Astrocyte (in vitro differentiated cells and primary cell): ENCODE measurements at regions not wholly inside any gene's neighbourhood (a gene's known extent, or its start where the extent isn't known, plus 50 kb on each side); places are given as distances from the start of the nearest gene placed in this dataset.

Experiments
- DNase-seq: peaks from one replicate; pipeline ENCODE4 v3.0.0-alpha.2; 2010; ENCODE audit warnings: low read depth
- FAIRE-seq: peaks from 2 replicates; lab custom pipeline; 2011; peaks lifted over from hg19 to GRCh38; lab: Jason Lieb, UNC
- H2AFZ ChIP-seq: 2 replicates; pipeline ENCODE4 v1.6.0; 2012; ENCODE audit warnings: low read depth, low read length, inconsistent platforms
- H3K27ac ChIP-seq: 2 replicates; pipeline ENCODE4 v1.5.1; 2011; ENCODE audit warnings: low read depth, low read length, inconsistent platforms
- H3K27me3 ChIP-seq: 2 replicates; pipeline ENCODE4 v1.6.0; 2011; ENCODE audit warnings: low read length, inconsistent platforms; ENCODE audit not compliant: insufficient read depth
- H3K36me3 ChIP-seq: 2 replicates; pipeline ENCODE4 v1.5.1; 2011; ENCODE audit warnings: low read length, inconsistent platforms; ENCODE audit not compliant: insufficient read depth
- H3K4me1 ChIP-seq: 2 replicates; pipeline ENCODE4 v1.5.1; 2011; ENCODE audit warnings: low read length, inconsistent platforms; ENCODE audit not compliant: insufficient read depth
- H3K4me2 ChIP-seq: 2 replicates; pipeline ENCODE4 v1.6.0; 2012; ENCODE audit warnings: low read length, inconsistent platforms
- H3K4me3 ChIP-seq: 2 replicates; pipeline ENCODE4 v1.5.1; 2011; ENCODE audit warnings: low read depth, mild to moderate bottlenecking, low read length, inconsistent platforms; ENCODE audit not compliant: insufficient read depth
- H3K79me2 ChIP-seq: 2 replicates; pipeline ENCODE4 v1.6.0; 2012; ENCODE audit warnings: mild to moderate bottlenecking, low read length, inconsistent platforms; ENCODE audit not compliant: insufficient read depth
- H3K9ac ChIP-seq: 2 replicates; pipeline ENCODE4 v1.6.0; 2012; ENCODE audit warnings: mild to moderate bottlenecking, low read length, inconsistent platforms
- H3K9me3 ChIP-seq: 2 replicates; pipeline ENCODE4 v1.5.1; 2012; ENCODE audit warnings: low read depth, mild to moderate bottlenecking, low read length, inconsistent platforms; ENCODE audit not compliant: insufficient read depth
- H4K20me1 ChIP-seq: 2 replicates; pipeline ENCODE4 v1.6.0; 2012; ENCODE audit warnings: low read length, inconsistent platforms; ENCODE audit not compliant: insufficient read depth
- H3K27ac Mint-ChIP-seq: one replicate; pipeline ENCODE4 v1.8.0; 2021; ENCODE audit warnings: mild to moderate bottlenecking, mixed read lengths; ENCODE audit not compliant: unreplicated experiment
- H3K27me3 Mint-ChIP-seq: one replicate; pipeline ENCODE4 v1.8.0; 2021; ENCODE audit warnings: low read depth, mixed read lengths; ENCODE audit not compliant: unreplicated experiment
- H3K36me3 Mint-ChIP-seq: one replicate; pipeline ENCODE4 v1.8.0; 2021; ENCODE audit warnings: low read depth, mixed read lengths; ENCODE audit not compliant: unreplicated experiment
- H3K4me1 Mint-ChIP-seq: one replicate; pipeline ENCODE4 v1.8.0; 2021; ENCODE audit warnings: low read depth, mixed read lengths; ENCODE audit not compliant: unreplicated experiment
- H3K4me3 Mint-ChIP-seq: one replicate; pipeline ENCODE4 v1.8.0; 2021; ENCODE audit warnings: mild to moderate bottlenecking, moderate library complexity, mixed read lengths; ENCODE audit not compliant: unreplicated experiment
- H3K9me3 Mint-ChIP-seq: one replicate; pipeline ENCODE4 v1.8.0; 2021; ENCODE audit warnings: mild to moderate bottlenecking, mixed read lengths; ENCODE audit not compliant: unreplicated experiment
- EZH2 ChIP-seq: IDR thresholded peaks from 2 replicates; pipeline ENCODE4 v1.6.1; 2012; ENCODE audit warnings: mild to moderate bottlenecking, low read length, inconsistent platforms; ENCODE audit not compliant: insufficient read depth
- TF ChIP-seq, protein P1 (sequence below): IDR thresholded peaks from 2 replicates; pipeline ENCODE4 v1.5.1; 2011; ENCODE audit warnings: low read depth, mild to moderate bottlenecking, inconsistent platforms, low read length, moderate library complexity; ENCODE audit not compliant: insufficient read depth

GRCh38 chrX:45722471-45722870 is 521.8 kb upstream of the DIPK2B start:
- H4K20me1 ChIP-seq: no peaks in the 10 kb centered on the region
- no peaks in the 10 kb centered on the region for H3K36me3 ChIP-seq
- Mint-ChIP-seq H3K9me3 (no peaks in the 10 kb centered on the region), H3K4me1 (peaks cover 9% of the 10 kb centered on the region), H3K36me3 (no peaks in the 10 kb centered on the region), H3K4me3 (no peak overlapping the region), H3K27me3 (no peaks in the 10 kb centered on the region), H3K27ac (no peak overlapping the region)
- H3K9ac ChIP-seq: no peak overlapping the region
- no peak overlapping the region for H2AFZ ChIP-seq
- no peak overlapping the region for H3K4me3 ChIP-seq
- TF ChIP-seq, protein P1, sequence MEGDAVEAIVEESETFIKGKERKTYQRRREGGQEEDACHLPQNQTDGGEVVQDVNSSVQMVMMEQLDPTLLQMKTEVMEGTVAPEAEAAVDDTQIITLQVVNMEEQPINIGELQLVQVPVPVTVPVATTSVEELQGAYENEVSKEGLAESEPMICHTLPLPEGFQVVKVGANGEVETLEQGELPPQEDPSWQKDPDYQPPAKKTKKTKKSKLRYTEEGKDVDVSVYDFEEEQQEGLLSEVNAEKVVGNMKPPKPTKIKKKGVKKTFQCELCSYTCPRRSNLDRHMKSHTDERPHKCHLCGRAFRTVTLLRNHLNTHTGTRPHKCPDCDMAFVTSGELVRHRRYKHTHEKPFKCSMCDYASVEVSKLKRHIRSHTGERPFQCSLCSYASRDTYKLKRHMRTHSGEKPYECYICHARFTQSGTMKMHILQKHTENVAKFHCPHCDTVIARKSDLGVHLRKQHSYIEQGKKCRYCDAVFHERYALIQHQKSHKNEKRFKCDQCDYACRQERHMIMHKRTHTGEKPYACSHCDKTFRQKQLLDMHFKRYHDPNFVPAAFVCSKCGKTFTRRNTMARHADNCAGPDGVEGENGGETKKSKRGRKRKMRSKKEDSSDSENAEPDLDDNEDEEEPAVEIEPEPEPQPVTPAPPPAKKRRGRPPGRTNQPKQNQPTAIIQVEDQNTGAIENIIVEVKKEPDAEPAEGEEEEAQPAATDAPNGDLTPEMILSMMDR: no peak
- TF ChIP-seq EZH2: no peak
- no peaks in the 10 kb centered on the region for H3K9me3 ChIP-seq
- DNase-seq (peak; percentile 56), FAIRE-seq (peak; percentile 98)
- no peak overlapping the region for H3K27ac ChIP-seq
- H3K4me2 ChIP-seq: no peak overlapping the region
- no peaks in the 10 kb centered on the region for H3K27me3 ChIP-seq
- peaks cover 6% of the 10 kb centered on the region for H3K4me1 ChIP-seq
- no peaks in the 10 kb centered on the region for H3K79me2 ChIP-seq

GRCh38 chrX:45719751-45720501 is 519.2 kb upstream of the DIPK2B start:
- no peak overlapping the region for H3K4me3 Mint-ChIP-seq

More at GRCh38 chrX:45719751-45720501, 519.2 kb upstream of the DIPK2B start:
- DNase-seq (peak; percentile 40), FAIRE-seq (peak; percentile 99)
- H3K4me1 ChIP-seq: peaks cover 13% of the 10 kb centered on the region
- H3K27ac ChIP-seq: no peak overlapping the region
- H3K36me3 Mint-ChIP-seq: no peaks in the 10 kb centered on the region
- no peaks in the 10 kb centered on the region for H3K9me3 ChIP-seq
- H3K27me3 Mint-ChIP-seq: no peaks in the 10 kb centered on the region
- peaks cover 20% of the 10 kb centered on the region for H3K4me1 Mint-ChIP-seq
- TF ChIP-seq EZH2: no peak
- TF ChIP-seq, protein P1: no peak
- no peaks in the 10 kb centered on the region for H3K79me2 ChIP-seq
- H2AFZ ChIP-seq: no peak overlapping the region
- H3K27ac Mint-ChIP-seq: peak overlapping the region; percentile 16
- H3K4me2 ChIP-seq: no peak overlapping the region
- no peak overlapping the region for H3K9ac ChIP-seq
- no peak overlapping the region for H3K4me3 ChIP-seq
- no peaks in the 10 kb centered on the region for H3K9me3 Mint-ChIP-seq
- H3K36me3 ChIP-seq: no peaks in the 10 kb centered on the region
- H3K27me3 ChIP-seq: no peaks in the 10 kb centered on the region
- no peaks in the 10 kb centered on the region for H4K20me1 ChIP-seq
